K562 (cell line): ENCODE measurements at regions not wholly inside any gene's neighbourhood (a gene's known extent, or its start where the extent isn't known, plus 50 kb on each side); places are given as distances from the start of the nearest gene placed in this dataset.
"Not testable (repeated sequence)": the region's sequence is repeated elsewhere in the genome, so short reads cannot be mapped to it uniquely, and the experiment has no call there.

ENCODE experiments used
- ATAC-seq: fragments of 200-7000 bp; cut with Tn5 transposase; 3 replicates; pipeline ENCODE4 v1.9.1; 2020; ENCODE audit warnings: moderate library complexity
- BruUV-seq: library from RNA; stranded (reverse); fragments of 400-500 nt; replicated peaks from 2 replicates; lab custom pipeline; 2021; lab: Mats Ljungman, UMichigan
- CTCF ChIA-PET: fragments of 300-600 bp; formaldehyde crosslinking; extraction: SDS; loops from one replicate; lab custom pipeline; 2021; ENCODE audit warnings: low intra/inter-chr PET ratio; lab: Yijun Ruan, JAX
- POLR2A ChIA-PET: fragments of 300-600, 350-650 bp; sonication (Branson Sonifier 250); formaldehyde crosslinking; extraction: SDS; loops from one replicate; lab custom pipeline; 2021; ENCODE audit warnings: antibody characterized with exemption, inconsistent platforms; lab: Yijun Ruan, JAX
- DNase-seq, 4 experiments: peaks; one replicate each; pipeline versions ENCODE4 v3.0.0 to v3.0.0-alpha.2; 2011 to 2018; ENCODE audit warnings: low spot score in 3 of 4, mixed read lengths in 3 of 4; ENCODE audit errors: extremely low read depth in 1 of 4
- FAIRE-seq: peaks from 2 replicates; lab custom pipeline; 2011; peaks lifted over from hg19 to GRCh38; lab: Jason Lieb, UNC
- H2AFZ ChIP-seq: 2 replicates; pipeline ENCODE4 v1.6.0; 2011; ENCODE audit warnings: low read depth, low read length, control low read depth, inconsistent platforms
- H3K27ac ChIP-seq: fragments of 200-600 bp; 3 replicates; pipeline ENCODE4 v1.8.0; 2011; ENCODE audit warnings: low read depth, mild to moderate bottlenecking, control low read depth, inconsistent platforms, low read length, moderate library complexity, mixed read lengths; ENCODE audit errors: extremely low read depth
- H3K27me3 ChIP-seq, 2 experiments: fragments of 300-600 bp in 1 of 2; 2 replicates in 1 of 2; 3 replicates in 1 of 2; pipeline versions ENCODE4 v1.6.0 to v1.8.0; 2011; ENCODE audit warnings: inconsistent platforms in 2 of 2, low read length in 2 of 2, mild to moderate bottlenecking in 1 of 2, mixed read lengths in 1 of 2, moderate library complexity in 1 of 2; ENCODE audit not compliant: control insufficient read depth in 2 of 2, insufficient read depth in 2 of 2
- H3K36me3 ChIP-seq: fragments of 300-600 bp; 3 replicates; pipeline ENCODE4 v1.8.0; 2011; ENCODE audit warnings: mild to moderate bottlenecking, low read length, inconsistent platforms; ENCODE audit not compliant: control insufficient read depth, insufficient read depth
- H3K4me1 ChIP-seq, 2 experiments: fragments of 200-600 bp in 1 of 2; replicated peaks in 1 of 2; 2 replicates in 1 of 2; 3 replicates in 1 of 2; pipeline versions ENCODE4 v1.5.1 to v1.8.0; 2011; ENCODE audit warnings: inconsistent platforms in 2 of 2, low read length in 2 of 2, mild to moderate bottlenecking in 1 of 2, mixed read lengths in 1 of 2, moderate library complexity in 1 of 2; ENCODE audit not compliant: control insufficient read depth in 2 of 2, insufficient read depth in 2 of 2
- H3K4me2 ChIP-seq: 2 replicates; pipeline ENCODE4 v1.6.1; 2011; ENCODE audit warnings: low read length, control low read depth, inconsistent platforms, mixed read lengths; ENCODE audit not compliant: insufficient read depth
- H3K4me3 ChIP-seq: fragments of 200-600 bp; sonication (generic), shearing (Covaris generic); 2 replicates; pipeline ENCODE4 v1.5.1; 2016; ENCODE audit warnings: control low read depth, inconsistent platforms
- H3K79me2 ChIP-seq: fragments of 200-600 bp; 3 replicates; pipeline ENCODE4 v1.8.0; 2011; ENCODE audit warnings: low read length, inconsistent platforms; ENCODE audit not compliant: control insufficient read depth, insufficient read depth
- H3K9ac ChIP-seq, 2 experiments: 2 replicates each; pipeline versions ENCODE4 v1.6.0 to v1.6.1; 2011; ENCODE audit warnings: low read depth in 2 of 2, low read length in 2 of 2, control low read depth in 1 of 2, inconsistent platforms in 1 of 2, mild to moderate bottlenecking in 1 of 2, mixed read lengths in 1 of 2; ENCODE audit not compliant: insufficient read depth in 1 of 2
- H3K9me1 ChIP-seq: one replicate; pipeline ENCODE4 v1.6.0; 2011; ENCODE audit warnings: inconsistent platforms, mild to moderate bottlenecking, low read length, moderate library complexity; ENCODE audit not compliant: control insufficient read depth, insufficient read depth
- H3K9me3 ChIP-seq: replicated peaks from 2 replicates; pipeline ENCODE4 v1.5.1; 2011; ENCODE audit warnings: low read depth, low read length, inconsistent platforms; ENCODE audit not compliant: control insufficient read depth, insufficient read depth
- H4K20me1 ChIP-seq: replicated peaks from 2 replicates; pipeline ENCODE4 v1.6.1; 2011; ENCODE audit warnings: low read length, inconsistent platforms, mixed read lengths; ENCODE audit not compliant: control insufficient read depth, insufficient read depth
- HNRNPK ChIP-seq: fragments of 200-400 bp; formaldehyde crosslinking; IDR thresholded peaks from one replicate; pipeline ENCODE4 v1.6.1; 2018; ENCODE audit warnings: mild to moderate bottlenecking, low read depth, low read length; ENCODE audit not compliant: poor library complexity, severe bottlenecking
- MAFK ChIP-seq: IDR thresholded peaks from 2 replicates; pipeline ENCODE4 v1.6.1; 2011; ENCODE audit warnings: low read length, improper control_type of control experiment
- NCOA6 ChIP-seq: fragments of 450-650 bp; IDR thresholded peaks from 2 replicates; pipeline ENCODE4 v1.6.1; 2017; ENCODE audit warnings: mild to moderate bottlenecking
- WGBS: fragments of 100-300 bp; shearing (Covaris generic); methylation state at CpG from one replicate; pipeline ENCODE4 v1.1.6; 2016; ENCODE audit warnings: low coverage, mixed read lengths; ENCODE audit not compliant: insufficient coverage; ENCODE audit errors: missing lambda C conversion rate; 5-methylcytosine and 5-hydroxymethylcytosine counted together
- in situ Hi-C: fragments of 300-500 bp; cut with MboI; formaldehyde crosslinking; loops from 4 replicates; pipeline ENCODE4 v1.15.0; 2018; ENCODE audit warnings: inconsistent platforms, mixed read lengths
- intact Hi-C: fragments of 100-400 bp; cut with micrococcal nuclease; formaldehyde crosslinking; loops from 2 replicates; pipeline ENCODE4 v1.14.2; 2022

- no peak for FAIRE-seq
Measured at GRCh38 chr12:59055204-59055860, 135.0 kb upstream of the LRIG3 start.

DNA sequence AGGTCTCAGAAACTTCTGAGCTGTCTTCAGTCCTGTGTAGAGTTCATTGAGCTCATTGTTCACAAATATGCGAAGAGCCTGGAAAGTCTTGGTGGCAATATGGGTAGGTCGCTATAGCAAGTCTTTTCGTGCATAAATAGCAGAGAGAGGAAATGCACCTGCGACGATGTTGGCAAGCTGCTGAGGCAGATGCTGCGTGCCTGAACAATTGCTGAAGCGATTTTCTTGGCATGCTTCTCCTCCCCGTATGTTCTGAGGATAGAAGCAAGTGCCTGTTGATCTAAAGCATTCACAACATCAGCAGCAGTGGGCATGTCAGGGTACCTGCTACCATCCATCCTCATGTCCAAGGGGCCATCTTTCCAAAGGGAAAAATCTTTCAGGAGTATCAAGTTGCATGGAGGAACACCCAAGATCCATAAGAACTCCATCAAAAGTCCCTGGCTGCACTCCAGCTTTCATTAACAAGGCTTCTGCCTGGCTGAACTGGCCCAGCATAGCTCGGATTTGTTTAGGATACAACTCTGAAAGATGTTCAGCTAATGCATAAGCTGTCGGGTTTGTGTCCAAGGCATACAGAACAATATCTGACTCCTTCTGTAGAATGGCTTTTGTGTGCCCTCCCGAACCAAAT is 133.1 kb upstream of the LRIG3 start:
- H3K9me3 ChIP-seq, ATAC-seq, H3K9me1 ChIP-seq, H4K20me1 ChIP-seq, H3K9ac ChIP-seq, intact Hi-C loops, H3K4me2 ChIP-seq, in situ Hi-C loops, FAIRE-seq, DNase-seq, H3K79me2 ChIP-seq, H3K36me3 ChIP-seq, H3K4me1 ChIP-seq, H3K4me3 ChIP-seq, CTCF ChIA-PET, POLR2A ChIA-PET, H3K27me3 ChIP-seq, BruUV-seq, H2AFZ ChIP-seq, H3K27ac ChIP-seq: not testable (repeated sequence)
- WGBS = 2% methylated on average over 11 of the region's 11 CpGs

More at GRCh38 chr12:59055204-59055860, 135.0 kb upstream of the LRIG3 start:
- in situ Hi-C loops = no loop called here
- Histone ChIP-seq H3K9me1 (no peaks in the 10 kb centered on the region), H3K27me3 (no peaks in the 10 kb centered on the region), H4K20me1 (no peaks in the 10 kb centered on the region), H2AFZ (no peak overlapping the region), H3K27ac (no peak overlapping the region), H3K4me3 (no peak overlapping the region), H3K4me1 (no peaks in the 10 kb centered on the region), H3K4me2 (no peak overlapping the region), H3K79me2 (no peaks in the 10 kb centered on the region), H3K36me3 (no peaks in the 10 kb centered on the region), H3K9ac (no peak overlapping the region), H3K9me3 (no peaks in the 10 kb centered on the region)
- intact Hi-C loops = no loop called here
- no peak for TF ChIP-seq NCOA6
- TF ChIP-seq HNRNPK = no peak
- no peak for TF ChIP-seq MAFK
- DNase-seq = no peak
- no TSS peak for BruUV-seq
- POLR2A ChIA-PET = no interaction called here
- WGBS = 0% methylated on average over 1 of the region's 1 CpG
- no peak for ATAC-seq
- CTCF ChIA-PET = no interaction called here
